ENCODE measurements at regions not wholly inside any gene's neighbourhood (a gene's known extent, or its start where the extent isn't known, plus 50 kb on each side); places are given as distances from the start of the nearest gene placed in this dataset.

DNA sequence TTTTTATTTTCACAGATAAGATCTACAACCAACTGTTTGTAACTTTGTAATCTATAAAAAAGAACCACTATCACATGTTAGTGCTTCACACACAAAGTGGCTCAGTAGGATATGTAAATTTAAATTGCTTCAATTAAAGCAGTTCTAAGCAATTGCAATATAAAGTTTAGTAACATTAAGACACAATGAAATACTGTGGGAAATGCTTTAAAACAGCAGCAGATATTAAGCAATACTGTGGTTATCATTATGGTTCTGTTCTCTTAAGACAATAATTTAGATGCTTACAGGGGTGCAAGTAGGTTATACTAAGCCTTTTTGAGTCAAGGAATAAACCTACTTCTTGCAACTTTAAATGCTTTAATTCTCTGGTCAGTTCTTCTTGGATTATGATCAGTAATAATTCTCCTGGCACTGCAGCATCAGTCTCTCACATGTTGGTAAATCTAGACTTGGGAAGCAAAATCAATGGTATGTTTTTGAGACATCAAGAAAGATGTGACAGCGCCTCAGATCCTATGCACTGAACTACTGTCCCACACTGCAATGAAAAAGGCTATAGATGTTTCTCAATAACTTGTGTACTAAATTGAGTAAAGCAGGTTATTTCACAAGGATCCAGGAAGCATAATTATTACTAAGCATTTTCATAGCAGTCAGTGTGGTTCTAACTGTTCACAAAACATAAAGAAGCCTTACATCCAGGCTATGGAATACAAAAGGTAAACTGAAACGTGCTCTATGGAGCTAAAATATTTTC is 338.7 kb upstream of the PDE4D start:
- no TSS peak for BruUV-seq (replicated peaks)
- Histone ChIP-seq H3K9me3 (ENCODE audit: low read length) (no peaks in the 10 kb centered on the region), H3K9me2 (replicated peaks; ENCODE audit: low read length) (no peaks in the 10 kb centered on the region), H3K27me3 (ENCODE audit: low read length) (peaks cover 21% of the 10 kb centered on the region), H2AFZ (ENCODE audit: low read length) (no peak overlapping the region), H3K4me1 (ENCODE audit: insufficient read depth, low read length) (no peaks in the 10 kb centered on the region), H4K20me1 (ENCODE audit: low read length) (no peaks in the 10 kb centered on the region), H3K4me2 (ENCODE audit: low read length) (no peak overlapping the region), H3F3A (ENCODE audit: low read length, unreplicated experiment) (no peaks in the 10 kb centered on the region), H3K36me3 (ENCODE audit: low read depth, low read length) (no peaks in the 10 kb centered on the region), H3K4me3 (ENCODE audit: low read length) (no peak overlapping the region), H3K9ac (ENCODE audit: low read length) (no peak overlapping the region), H3K79me2 (ENCODE audit: low read length) (no peaks in the 10 kb centered on the region), H3K27ac (ENCODE audit: low read length) (no peak overlapping the region)
- no peak for ATAC-seq
- ChIA-PET CTCF (no interaction called here), POLR2A (ENCODE audit: unreplicated experiment) (no interaction called here)
- TF ChIP-seq CTCF (conservative IDR thresholded peaks at IDR 0.05; ENCODE audit: low read depth, low read length), result no peak
- TF ChIP-seq EZH2phosphoT487 (IDR thresholded peaks at IDR 0.05; ENCODE audit: borderline replicate concordance, low read length), result no peak
- no peak for TF ChIP-seq EZH2 (IDR thresholded peaks at IDR 0.05; ENCODE audit: low read length, unreplicated experiment)
- DNase-seq, result no peak
- intact Hi-C loops (cut with micrococcal nuclease), result no loop called here

- Histone ChIP-seq H3K9me3 (ENCODE audit: low read length) (no peaks in the 10 kb centered on the region), H3F3A (ENCODE audit: low read length, unreplicated experiment) (no peaks in the 10 kb centered on the region), H3K4me1 (ENCODE audit: insufficient read depth, low read length) (no peaks in the 10 kb centered on the region), H3K4me3 (ENCODE audit: low read length) (no peak overlapping the region), H3K27ac (ENCODE audit: low read length) (no peak overlapping the region), H3K36me3 (ENCODE audit: low read depth, low read length) (no peaks in the 10 kb centered on the region), H4K20me1 (ENCODE audit: low read length) (no peaks in the 10 kb centered on the region), H3K9me2 (replicated peaks; ENCODE audit: low read length) (no peaks in the 10 kb centered on the region), H3K27me3 (ENCODE audit: low read length) (peaks cover 18% of the 10 kb centered on the region), H3K4me2 (ENCODE audit: low read length) (no peak overlapping the region), H2AFZ (ENCODE audit: low read length) (no peak overlapping the region), H3K9ac (ENCODE audit: low read length) (no peak overlapping the region), H3K79me2 (ENCODE audit: low read length) (no peaks in the 10 kb centered on the region)
- TF ChIP-seq EZH2 (IDR thresholded peaks at IDR 0.05; ENCODE audit: low read length, unreplicated experiment), result no peak
- no peak for TF ChIP-seq EZH2phosphoT487 (IDR thresholded peaks at IDR 0.05; ENCODE audit: borderline replicate concordance, low read length)
- no peak for TF ChIP-seq CTCF (conservative IDR thresholded peaks at IDR 0.05; ENCODE audit: low read depth, low read length)
- ATAC-seq (no peak), DNase-seq (no peak)
- POLR2A ChIA-PET (ENCODE audit: unreplicated experiment), result no interaction called here
- CTCF ChIA-PET, result no interaction called here
- intact Hi-C loops (cut with micrococcal nuclease), result no loop called here
- BruUV-seq (replicated peaks), result no TSS peak
Observed at GRCh38 chr5:60230456-60230855, 336.9 kb upstream of the PDE4D start.

DNA sequence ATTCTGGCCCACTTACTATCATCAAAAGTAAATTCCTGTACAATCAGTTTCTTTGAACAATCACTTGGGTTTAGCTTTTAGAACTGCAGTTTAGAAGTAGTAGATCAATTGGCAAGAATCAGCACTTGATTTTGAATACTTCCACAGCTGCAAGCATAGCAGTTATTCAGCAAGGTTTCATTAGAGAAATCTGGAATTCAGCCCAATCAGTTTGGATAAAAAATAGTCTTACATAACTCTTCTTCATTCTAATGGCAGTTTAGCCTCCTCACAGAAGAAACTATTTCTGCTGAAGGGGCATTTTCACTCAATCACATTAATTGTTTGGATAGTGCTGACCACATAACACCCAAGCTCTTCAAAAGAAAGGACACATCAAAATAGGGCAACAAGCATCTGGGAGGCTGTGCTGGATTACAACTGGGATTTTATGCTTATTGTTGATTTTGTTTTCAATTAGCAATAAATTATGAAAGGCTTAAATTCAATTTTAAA is 336.2 kb upstream of the PDE4D start:
- no peak overlapping the region for H3K4me2 ChIP-seq (ENCODE audit: low read length)
- H3K27me3 ChIP-seq (ENCODE audit: low read length), result peaks cover 17% of the 10 kb centered on the region
- no peaks in the 10 kb centered on the region for H3K36me3 ChIP-seq (ENCODE audit: low read depth, low read length)
- ChIA-PET CTCF (no interaction called here), POLR2A (ENCODE audit: unreplicated experiment) (no interaction called here)
- no peak overlapping the region for H3K4me3 ChIP-seq (ENCODE audit: low read length)
- no peak overlapping the region for H3K27ac ChIP-seq (ENCODE audit: low read length)
- no peak overlapping the region for H3K9ac ChIP-seq (ENCODE audit: low read length)
- H3K4me1 ChIP-seq (ENCODE audit: insufficient read depth, low read length), result no peaks in the 10 kb centered on the region
- no peaks in the 10 kb centered on the region for H3F3A ChIP-seq (ENCODE audit: low read length, unreplicated experiment)
- H3K9me2 ChIP-seq (replicated peaks; ENCODE audit: low read length), result no peaks in the 10 kb centered on the region
- no peaks in the 10 kb centered on the region for H4K20me1 ChIP-seq (ENCODE audit: low read length)
- intact Hi-C loops (cut with micrococcal nuclease), result no loop called here
- H3K9me3 ChIP-seq (ENCODE audit: low read length), result no peaks in the 10 kb centered on the region
- no peaks in the 10 kb centered on the region for H3K79me2 ChIP-seq (ENCODE audit: low read length)
- ATAC-seq (no peak), DNase-seq (no peak)
- no peak for TF ChIP-seq CTCF (conservative IDR thresholded peaks at IDR 0.05; ENCODE audit: low read depth, low read length)
- no peak for TF ChIP-seq EZH2phosphoT487 (IDR thresholded peaks at IDR 0.05; ENCODE audit: borderline replicate concordance, low read length)
- no peak for TF ChIP-seq EZH2 (IDR thresholded peaks at IDR 0.05; ENCODE audit: low read length, unreplicated experiment)
- H2AFZ ChIP-seq (ENCODE audit: low read length), result no peak overlapping the region
- no TSS peak for BruUV-seq (replicated peaks)
